ENCODE measurements at regions not wholly inside any gene's neighbourhood (a gene's known extent, or its start where the extent isn't known, plus 50 kb on each side); places are given as distances from the start of the nearest gene placed in this dataset.

DNA sequence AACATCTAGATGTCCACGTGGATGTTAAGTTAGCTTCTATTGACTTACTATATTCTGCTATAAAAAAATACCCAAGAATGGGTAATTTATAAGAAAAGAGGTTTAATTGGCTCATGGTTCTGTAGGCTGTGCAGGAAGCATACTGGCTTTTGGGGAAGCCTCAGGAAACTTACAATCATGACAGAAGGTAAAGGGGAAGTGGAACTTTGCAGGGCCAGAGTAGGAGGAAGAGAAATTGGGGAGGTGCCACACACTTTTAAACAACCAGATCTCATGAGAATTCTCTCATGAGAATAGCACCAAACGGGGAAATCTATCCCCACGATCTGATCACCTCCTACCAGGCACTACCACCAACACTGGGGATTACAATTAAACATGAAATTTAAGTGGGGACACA is 689.3 kb downstream of the METTL15 start:
- TF ChIP-seq CTCF (conservative IDR thresholded peaks at IDR 0.05; ENCODE audit: low read length) (no peak), EZH2phosphoT487 (IDR thresholded peaks at IDR 0.05; ENCODE audit: borderline replicate concordance) (no peak)
- Histone ChIP-seq H3K4me3 (ENCODE audit: low read length, poor library complexity, severe bottlenecking) (no peak overlapping the region), H3K9me3 (ENCODE audit: insufficient read depth, low read depth, low read length) (no peaks in the 10 kb centered on the region), H2AFZ (ENCODE audit: low read length) (no peak overlapping the region), H3K4me2 (ENCODE audit: low read depth, low read length, poor library complexity, severe bottlenecking) (no peak overlapping the region), H3K79me2 (ENCODE audit: insufficient read depth, low read length) (no peaks in the 10 kb centered on the region), H4K20me1 (ENCODE audit: insufficient read depth, low read length, poor library complexity, severe bottlenecking) (no peaks in the 10 kb centered on the region), H3K27me3 (ENCODE audit: insufficient read depth, low read length, poor library complexity, severe bottlenecking) (no peaks in the 10 kb centered on the region), H3K36me3 (ENCODE audit: insufficient read depth, low read length) (no peaks in the 10 kb centered on the region), H3K9ac (ENCODE audit: low read depth, low read length, poor library complexity, severe bottlenecking) (no peak overlapping the region), H3F3A (ENCODE audit: low read depth) (no peaks in the 10 kb centered on the region), H3K4me1 (ENCODE audit: insufficient read depth, low read length, poor library complexity, severe bottlenecking) (no peaks in the 10 kb centered on the region), H3K9me2 (replicated peaks; ENCODE audit: low read depth, low read length) (no peaks in the 10 kb centered on the region)

DNA sequence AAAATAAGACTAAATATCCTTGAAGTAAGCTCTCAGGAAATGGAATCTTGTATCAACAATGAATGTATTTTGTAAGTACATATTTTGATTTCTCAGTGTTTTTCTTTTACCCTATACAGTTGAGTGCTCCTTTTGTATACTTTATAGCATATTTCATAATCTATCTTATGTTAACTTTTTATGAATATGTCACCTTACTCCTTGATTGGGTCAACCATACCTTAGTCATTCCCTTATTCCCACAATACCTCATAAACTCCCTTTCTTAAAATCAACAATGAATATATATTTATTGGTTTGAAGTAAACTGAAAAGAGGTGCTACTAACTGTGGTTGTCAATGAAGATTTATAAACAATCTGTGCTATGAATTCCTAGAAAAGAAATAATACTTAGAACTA is 686.2 kb downstream of the METTL15 start:
- Histone ChIP-seq H4K20me1 (ENCODE audit: insufficient read depth, low read length, poor library complexity, severe bottlenecking) (no peaks in the 10 kb centered on the region), H3K4me2 (ENCODE audit: low read depth, low read length, poor library complexity, severe bottlenecking) (no peak overlapping the region), H3K36me3 (ENCODE audit: insufficient read depth, low read length) (no peaks in the 10 kb centered on the region), H3F3A (ENCODE audit: low read depth) (no peaks in the 10 kb centered on the region), H3K4me1 (ENCODE audit: insufficient read depth, low read length, poor library complexity, severe bottlenecking) (no peaks in the 10 kb centered on the region), H2AFZ (ENCODE audit: low read length) (no peak overlapping the region), H3K79me2 (ENCODE audit: insufficient read depth, low read length) (no peaks in the 10 kb centered on the region), H3K27me3 (ENCODE audit: insufficient read depth, low read length, poor library complexity, severe bottlenecking) (no peaks in the 10 kb centered on the region), H3K9me2 (replicated peaks; ENCODE audit: low read depth, low read length) (no peaks in the 10 kb centered on the region), H3K9me3 (ENCODE audit: insufficient read depth, low read depth, low read length) (no peaks in the 10 kb centered on the region), H3K4me3 (ENCODE audit: low read length, poor library complexity, severe bottlenecking) (no peak overlapping the region), H3K9ac (ENCODE audit: low read depth, low read length, poor library complexity, severe bottlenecking) (no peak overlapping the region)
- no peak for TF ChIP-seq CTCF (conservative IDR thresholded peaks at IDR 0.05; ENCODE audit: low read length)
- TF ChIP-seq EZH2phosphoT487 (IDR thresholded peaks at IDR 0.05; ENCODE audit: borderline replicate concordance) = no peak

DNA sequence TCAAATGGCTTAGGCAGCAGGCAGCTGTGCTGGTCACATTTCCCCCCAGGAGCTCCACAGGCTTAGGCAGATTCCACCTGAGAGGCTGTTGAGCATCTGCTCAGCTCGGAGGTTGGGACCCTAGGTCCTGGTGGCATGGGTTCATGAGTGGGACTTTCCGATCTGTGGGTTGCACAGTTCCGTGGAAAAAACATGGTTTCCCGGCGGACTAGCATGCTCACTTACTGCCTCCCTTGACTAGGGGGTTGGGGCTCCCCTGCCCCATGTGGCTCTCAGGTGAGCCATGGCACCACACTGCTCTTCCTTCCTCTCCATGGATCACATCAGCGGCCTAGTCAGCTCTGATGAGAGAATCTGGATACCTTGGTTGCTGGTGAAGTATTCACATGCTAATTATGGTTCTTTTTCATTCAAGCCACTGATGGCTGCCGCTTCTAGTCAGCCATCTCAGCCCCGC is 685.1 kb downstream of the METTL15 start:
- H3K9me2 ChIP-seq (replicated peaks; ENCODE audit: low read depth, low read length) = no peaks in the 10 kb centered on the region
- no peaks in the 10 kb centered on the region for H3K36me3 ChIP-seq (ENCODE audit: insufficient read depth, low read length)
- H3K4me2 ChIP-seq (ENCODE audit: low read depth, low read length, poor library complexity, severe bottlenecking) = no peak overlapping the region
- no peaks in the 10 kb centered on the region for H3K27me3 ChIP-seq (ENCODE audit: insufficient read depth, low read length, poor library complexity, severe bottlenecking)
- no peaks in the 10 kb centered on the region for H3K4me1 ChIP-seq (ENCODE audit: insufficient read depth, low read length, poor library complexity, severe bottlenecking)
- H2AFZ ChIP-seq (ENCODE audit: low read length) = no peak overlapping the region
- no peak overlapping the region for H3K4me3 ChIP-seq (ENCODE audit: low read length, poor library complexity, severe bottlenecking)
- no peak overlapping the region for H3K9ac ChIP-seq (ENCODE audit: low read depth, low read length, poor library complexity, severe bottlenecking)
- no peak for TF ChIP-seq CTCF (conservative IDR thresholded peaks at IDR 0.05; ENCODE audit: low read length)
- no peak for TF ChIP-seq EZH2phosphoT487 (IDR thresholded peaks at IDR 0.05; ENCODE audit: borderline replicate concordance)
- no peaks in the 10 kb centered on the region for H3K79me2 ChIP-seq (ENCODE audit: insufficient read depth, low read length)
- no peaks in the 10 kb centered on the region for H3K9me3 ChIP-seq (ENCODE audit: insufficient read depth, low read depth, low read length)
- no peaks in the 10 kb centered on the region for H3F3A ChIP-seq (ENCODE audit: low read depth)
- no peaks in the 10 kb centered on the region for H4K20me1 ChIP-seq (ENCODE audit: insufficient read depth, low read length, poor library complexity, severe bottlenecking)

Measured in Loucy (cell line).